Ovary (tissue), 3 donors: ENCODE measurements at regions not wholly inside any gene's neighbourhood (a gene's known extent, or its start where the extent isn't known, plus 50 kb on each side); places are given as distances from the start of the nearest gene placed in this dataset.

Source experiments
- CTCF ChIP-seq, 3 donors: fragments of 450-650 bp in 2 of 3; fragments of 200-600 bp in 1 of 3; IDR thresholded peaks; one replicate each; pipeline versions ENCODE4 v1.5.1 to v1.8.0; 2016 to 2022; ENCODE audit warnings: antibody characterized with exemption in 3 of 3, mild to moderate bottlenecking in 1 of 3
- EP300 ChIP-seq: sonication (generic); formaldehyde crosslinking; IDR thresholded peaks from one replicate; pipeline ENCODE4 v1.6.1; 2017; ENCODE audit warnings: antibody characterized with exemption
- POLR2A ChIP-seq: fragments of 450-650 bp; IDR thresholded peaks from one replicate; pipeline ENCODE4 v1.6.1; 2017; ENCODE audit warnings: antibody characterized with exemption, mild to moderate bottlenecking, moderate library complexity
- donor health status: DM: no; HTN: no; CAD: no.

- no peak for TF ChIP-seq POLR2A
- TF ChIP-seq CTCF (IDR thresholded peaks at IDR 0.05) = no peak
- TF ChIP-seq EP300 = no peak
Observed at GRCh38 chr9:135179041-135179440, 91.6 kb downstream of the OLFM1 start.
